Uterus (tissue), 3 donors: ENCODE measurements at regions not wholly inside any gene's neighbourhood (a gene's known extent, or its start where the extent isn't known, plus 50 kb on each side); places are given as distances from the start of the nearest gene placed in this dataset.

Source experiments
- DNase-seq, 2 donors: peaks; one replicate each; pipeline ENCODE4 v3.0.0-alpha.2; 2019 to 2020
- H3K27ac ChIP-seq, 2 donors: fragments of 200-600 bp; sonication (generic); 1 replicate in 1 of 2; 2 replicates in 1 of 2; pipeline ENCODE4 v1.5.1; 2016 to 2018
- H3K27me3 ChIP-seq, 2 donors: fragments of 200-600 bp; sonication (generic); one replicate each; pipeline ENCODE4 v1.5.1; 2018 to 2019; ENCODE audit warnings: control low read depth in 1 of 2
- H3K36me3 ChIP-seq, 2 donors: fragments of 200-600 bp; sonication (generic); one replicate each; pipeline ENCODE4 v1.5.1; 2019; ENCODE audit warnings: control low read depth in 1 of 2
- H3K4me1 ChIP-seq, 2 donors: fragments of 200-600 bp; sonication (generic); one replicate each; pipeline ENCODE4 v1.5.1; 2018 to 2019; ENCODE audit warnings: control low read depth in 1 of 2
- H3K4me3 ChIP-seq, 2 donors: fragments of 200-600 bp; sonication (generic); 1 replicate in 1 of 2; 2 replicates in 1 of 2; pipeline ENCODE4 v1.5.1; 2018 to 2019; ENCODE audit warnings: mild to moderate bottlenecking in 1 of 2
- H3K9me3 ChIP-seq, 2 donors: fragments of 200-600 bp; sonication (generic); one replicate each; pipeline ENCODE4 v1.5.1; 2019; ENCODE audit warnings: control low read depth in 1 of 2
- POLR2A ChIP-seq, 2 donors: fragments of 450-650 bp; IDR thresholded peaks; one replicate each; pipeline ENCODE4 v1.6.1; 2016; ENCODE audit warnings: antibody characterized with exemption in 2 of 2, mild to moderate bottlenecking in 1 of 2, moderate library complexity in 1 of 2
- intact Hi-C: fragments of 100-400 bp; cut with DNase I; formaldehyde crosslinking; loops from one replicate; pipeline ENCODE4 v1.15.1; 2023; ENCODE audit warnings: low total_unique reads
- TF ChIP-seq, protein P1 (sequence below), 4 experiments: fragments of 200-600 bp in 2 of 4; fragments of 450-650 bp in 2 of 4; sonication (generic) in 2 of 4; IDR thresholded peaks; one replicate each; pipeline ENCODE4 v1.5.1; 2016 to 2019; ENCODE audit warnings: antibody characterized with exemption in 4 of 4, mild to moderate bottlenecking in 2 of 4, moderate library complexity in 1 of 4
- donor health status: DM: yes; HTN: yes; CAD: no.

GRCh38 chr5:105407200-105407599 is 1844.6 kb upstream of the NUDT12 start:
- Histone ChIP-seq H3K4me3 (no peak overlapping the region), H3K27ac (no peak overlapping the region), H3K27me3 (no peaks in the 10 kb centered on the region), H3K36me3 (no peaks in the 10 kb centered on the region), H3K9me3 (no peaks in the 10 kb centered on the region), H3K4me1 (no peaks in the 10 kb centered on the region)
- TF ChIP-seq, protein P1, sequence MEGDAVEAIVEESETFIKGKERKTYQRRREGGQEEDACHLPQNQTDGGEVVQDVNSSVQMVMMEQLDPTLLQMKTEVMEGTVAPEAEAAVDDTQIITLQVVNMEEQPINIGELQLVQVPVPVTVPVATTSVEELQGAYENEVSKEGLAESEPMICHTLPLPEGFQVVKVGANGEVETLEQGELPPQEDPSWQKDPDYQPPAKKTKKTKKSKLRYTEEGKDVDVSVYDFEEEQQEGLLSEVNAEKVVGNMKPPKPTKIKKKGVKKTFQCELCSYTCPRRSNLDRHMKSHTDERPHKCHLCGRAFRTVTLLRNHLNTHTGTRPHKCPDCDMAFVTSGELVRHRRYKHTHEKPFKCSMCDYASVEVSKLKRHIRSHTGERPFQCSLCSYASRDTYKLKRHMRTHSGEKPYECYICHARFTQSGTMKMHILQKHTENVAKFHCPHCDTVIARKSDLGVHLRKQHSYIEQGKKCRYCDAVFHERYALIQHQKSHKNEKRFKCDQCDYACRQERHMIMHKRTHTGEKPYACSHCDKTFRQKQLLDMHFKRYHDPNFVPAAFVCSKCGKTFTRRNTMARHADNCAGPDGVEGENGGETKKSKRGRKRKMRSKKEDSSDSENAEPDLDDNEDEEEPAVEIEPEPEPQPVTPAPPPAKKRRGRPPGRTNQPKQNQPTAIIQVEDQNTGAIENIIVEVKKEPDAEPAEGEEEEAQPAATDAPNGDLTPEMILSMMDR (IDR thresholded peaks at IDR 0.05), result no peak
- intact Hi-C loops, result no loop called here
- DNase-seq, result no peak

- TF ChIP-seq, protein P1 (IDR thresholded peaks at IDR 0.05), result no peak
- no peak for TF ChIP-seq POLR2A (IDR thresholded peaks at IDR 0.05)
- no peak for DNase-seq
- no peaks in the 10 kb centered on the region for H3K4me1 ChIP-seq
- no peaks in the 10 kb centered on the region for H3K27me3 ChIP-seq
- H3K36me3 ChIP-seq, result no peaks in the 10 kb centered on the region
- no peak overlapping the region for H3K4me3 ChIP-seq
- H3K9me3 ChIP-seq, result no peaks in the 10 kb centered on the region
- H3K27ac ChIP-seq, result no peak overlapping the region
- intact Hi-C loops, result no loop called here
These were observed 1835.2 kb upstream of the NUDT12 start for GRCh38 chr5:105397749-105398148.

- no peak overlapping the region for H3K27ac ChIP-seq
- H3K4me1 ChIP-seq, result no peaks in the 10 kb centered on the region
- intact Hi-C loops, result no loop called here
- H3K36me3 ChIP-seq, result no peaks in the 10 kb centered on the region
- DNase-seq, result no peak
- peaks cover 0 to 7% of the 10 kb centered on the region in 2 donors for H3K27me3 ChIP-seq
- H3K9me3 ChIP-seq, result no peaks in the 10 kb centered on the region
- no peak for TF ChIP-seq POLR2A (IDR thresholded peaks at IDR 0.05)
- TF ChIP-seq, protein P1 (IDR thresholded peaks at IDR 0.05), result no peak
- no peak overlapping the region for H3K4me3 ChIP-seq
These were observed 1830.1 kb upstream of the NUDT12 start for GRCh38 chr5:105392710-105393149.

DNA sequence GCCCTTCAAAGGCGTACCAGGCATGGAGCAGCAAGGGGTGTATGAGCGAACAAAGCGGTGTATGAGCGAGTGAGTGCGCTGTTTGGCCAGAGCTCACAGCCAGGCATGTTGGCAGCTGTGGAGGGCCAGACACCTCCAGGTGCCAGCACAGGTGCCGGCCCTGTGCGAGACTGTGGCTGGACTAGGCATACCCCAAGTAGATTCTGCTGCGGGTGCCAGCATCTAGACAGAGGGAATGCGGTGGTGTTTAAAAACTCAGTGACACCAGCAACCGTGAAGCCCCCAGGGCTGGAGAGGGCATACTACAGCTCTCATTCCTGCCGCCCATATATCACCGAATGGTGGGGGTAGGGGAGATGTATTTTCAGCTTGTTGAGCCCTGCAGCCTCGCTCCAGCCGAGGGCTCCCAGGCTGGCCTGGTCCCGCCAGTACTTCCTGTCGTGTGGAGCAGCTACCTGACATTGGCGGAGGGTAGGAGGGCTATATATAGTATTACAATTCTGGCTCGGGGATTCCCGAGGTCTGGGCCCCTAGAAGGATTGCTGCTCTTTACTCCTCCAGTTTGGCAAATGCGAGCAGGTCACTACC is 1829.6 kb upstream of the NUDT12 start:
- TF ChIP-seq, protein P1 (IDR thresholded peaks at IDR 0.05), result no peak
- no peak for TF ChIP-seq POLR2A (IDR thresholded peaks at IDR 0.05)
- no peak overlapping the region for H3K27ac ChIP-seq
- H3K27me3 ChIP-seq, result peaks cover 0 to 7% of the 10 kb centered on the region in 2 donors
- DNase-seq, result no peak
- H3K4me1 ChIP-seq, result no peaks in the 10 kb centered on the region
- no peak overlapping the region for H3K4me3 ChIP-seq
- no peaks in the 10 kb centered on the region for H3K36me3 ChIP-seq
- intact Hi-C loops, result no loop called here
- H3K9me3 ChIP-seq, result no peaks in the 10 kb centered on the region

DNA sequence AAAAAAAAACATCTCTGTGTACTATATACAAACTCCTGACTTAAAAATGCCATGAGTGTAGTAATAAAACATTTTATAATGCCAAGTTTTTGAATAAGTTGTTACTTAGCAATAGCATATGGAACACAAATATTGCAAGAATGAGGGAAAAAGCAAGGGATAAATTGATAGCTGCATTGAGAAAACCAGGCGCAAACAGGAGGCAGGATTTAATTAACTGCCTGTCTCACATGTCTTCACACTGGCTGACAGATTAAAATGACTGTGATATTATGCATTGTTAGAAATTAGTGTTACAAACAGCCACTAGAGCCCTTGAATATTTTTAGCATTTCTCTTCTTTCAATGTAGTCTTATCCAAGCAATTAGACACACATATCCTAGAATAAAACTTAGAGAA is 1817.5 kb upstream of the NUDT12 start:
- Histone ChIP-seq H3K9me3 (no peaks in the 10 kb centered on the region), H3K4me1 (no peaks in the 10 kb centered on the region), H3K27ac (no peak overlapping the region), H3K4me3 (no peak overlapping the region), H3K27me3 (no peaks in the 10 kb centered on the region), H3K36me3 (no peaks in the 10 kb centered on the region)
- intact Hi-C loops, result no loop called here
- no peak for DNase-seq
- TF ChIP-seq POLR2A (IDR thresholded peaks at IDR 0.05), result no peak
- TF ChIP-seq, protein P1 (IDR thresholded peaks at IDR 0.05), result no peak
